HepG2 (cell line): ENCODE measurements at regions not wholly inside any gene's neighbourhood (a gene's known extent, or its start where the extent isn't known, plus 50 kb on each side); places are given as distances from the start of the nearest gene placed in this dataset.

ENCODE experiments used
- ATAC-seq: fragments of 200-7000 bp; cut with Tn5 transposase; 3 replicates; pipeline ENCODE4 v1.9.1; 2020; ENCODE audit warnings: mild to moderate bottlenecking, moderate library complexity
- BruUV-seq: library from RNA; stranded (reverse); fragments of 400-500 nt; replicated peaks from 2 replicates; lab custom pipeline; 2021; lab: Mats Ljungman, UMichigan
- CTCF ChIA-PET: fragments of 300-600 bp; formaldehyde crosslinking; extraction: SDS; loops from one replicate; lab custom pipeline; 2021; ENCODE audit warnings: low total read pairs, inconsistent platforms, low intra/inter-chr PET ratio; lab: Yijun Ruan, JAX
- POLR2A ChIA-PET: fragments of 350-600 bp; sonication (Branson Sonifier 250); formaldehyde crosslinking; loops from one replicate; lab custom pipeline; 2020; ENCODE audit warnings: antibody characterized with exemption, inconsistent platforms; lab: Yijun Ruan, JAX
- DNase-seq: peaks from one replicate; pipeline ENCODE4 v3.0.0-alpha.2; 2015; ENCODE audit warnings: low spot score
- FAIRE-seq: peaks from 3 replicates; lab custom pipeline; 2011; peaks lifted over from hg19 to GRCh38; lab: Jason Lieb, UNC
- H2AFZ ChIP-seq: one replicate; pipeline ENCODE4 v1.6.1; 2011; ENCODE audit warnings: low read length, inconsistent platforms
- H3K27ac ChIP-seq: fragments of 300-600 bp; 3 replicates; pipeline ENCODE4 v1.8.0; 2011; ENCODE audit warnings: mixed run types, mild to moderate bottlenecking, mixed read lengths, low read length, inconsistent platforms; ENCODE audit not compliant: insufficient read depth; ENCODE audit errors: extremely low read length
- H3K27me3 ChIP-seq, 2 experiments: fragments of 200-600 bp in 1 of 2; 2 replicates in 1 of 2; 3 replicates in 1 of 2; pipeline versions ENCODE4 v1.6.0 to v1.8.0; 2011; ENCODE audit warnings: low read length in 2 of 2, mild to moderate bottlenecking in 2 of 2, moderate library complexity in 2 of 2, inconsistent platforms in 1 of 2; ENCODE audit not compliant: insufficient read depth in 2 of 2, control insufficient read depth in 1 of 2
- H3K36me3 ChIP-seq, 2 experiments: fragments of 200-600 bp in 1 of 2; replicated peaks in 1 of 2; 2 replicates in 1 of 2; 3 replicates in 1 of 2; pipeline versions ENCODE4 v1.5.1 to v1.8.0; 2011; ENCODE audit warnings: low read length in 2 of 2, inconsistent platforms in 1 of 2; ENCODE audit not compliant: insufficient read depth in 2 of 2, control insufficient read depth in 1 of 2
- H3K4me1 ChIP-seq: 2 replicates; pipeline ENCODE4 v1.5.1; 2012; ENCODE audit warnings: low read length, inconsistent platforms; ENCODE audit not compliant: insufficient read depth
- H3K4me2 ChIP-seq: 2 replicates; pipeline ENCODE4 v1.6.0; 2011; ENCODE audit warnings: low read depth, low read length, inconsistent platforms
- H3K4me3 ChIP-seq, 3 experiments: fragments of 200-600 bp in 1 of 3; sonication (generic), shearing (Covaris generic) in 1 of 3; replicated peaks in 1 of 3; 2 replicates each; pipeline ENCODE4 v1.5.1; 2011 to 2016; ENCODE audit warnings: low read length in 3 of 3, inconsistent platforms in 2 of 3, low read depth in 2 of 3, mild to moderate bottlenecking in 2 of 3, control low read depth in 1 of 3, mixed read lengths in 1 of 3; ENCODE audit not compliant: insufficient read depth in 1 of 3
- H3K79me2 ChIP-seq: one replicate; pipeline ENCODE4 v1.6.1; 2011; ENCODE audit warnings: low read length, inconsistent platforms; ENCODE audit not compliant: insufficient read depth
- H3K9ac ChIP-seq: 2 replicates; pipeline ENCODE4 v1.6.0; 2011; ENCODE audit warnings: mild to moderate bottlenecking, low read depth, low read length, inconsistent platforms; ENCODE audit not compliant: insufficient read depth
- H3K9me3 ChIP-seq: 2 replicates; pipeline ENCODE4 v1.5.1; 2012; ENCODE audit warnings: mild to moderate bottlenecking, low read length
- H4K20me1 ChIP-seq: 2 replicates; pipeline ENCODE4 v1.6.0; 2011; ENCODE audit warnings: inconsistent platforms, mild to moderate bottlenecking, low read length, moderate library complexity; ENCODE audit not compliant: insufficient read depth
- FIP1L1 ChIP-seq: fragments of 200-400 bp; formaldehyde crosslinking; IDR thresholded peaks from 2 replicates; pipeline ENCODE4 v1.6.1; 2018; ENCODE audit warnings: low read depth, mild to moderate bottlenecking, low read length, moderate library complexity, borderline replicate concordance; ENCODE audit not compliant: insufficient read depth
- GFI1 ChIP-seq: sonication (generic); formaldehyde crosslinking; IDR thresholded peaks from 2 replicates; pipeline ENCODE4 v1.5.0; 2020; ENCODE audit warnings: missing genetic modification reagents, mild to moderate bottlenecking, borderline replicate concordance
- KLF9 ChIP-seq: IDR thresholded peaks from 2 replicates; pipeline ENCODE4 v1.6.1; 2016; ENCODE audit warnings: low read depth
- MAFF ChIP-seq: IDR thresholded peaks from 2 replicates; pipeline ENCODE4 v1.6.1; 2011; ENCODE audit warnings: low read depth, low read length, improper control_type of control experiment
- MTF2 ChIP-seq: sonication (generic); formaldehyde crosslinking; IDR thresholded peaks from 2 replicates; pipeline ENCODE4 v1.5.0; 2020; ENCODE audit warnings: missing genetic modification reagents, borderline replicate concordance
- MYNN ChIP-seq: sonication (generic); formaldehyde crosslinking; IDR thresholded peaks from 2 replicates; pipeline ENCODE4 v1.4.0; 2020; ENCODE audit warnings: mild to moderate bottlenecking, low read depth, missing genetic modification reagents
- NR2C2 ChIP-seq: sonication (generic); formaldehyde crosslinking; IDR thresholded peaks from 2 replicates; pipeline ENCODE4 v1.4.0; 2020; ENCODE audit warnings: missing genetic modification reagents, mild to moderate bottlenecking, moderate library complexity, borderline replicate concordance
- PLRG1 ChIP-seq: fragments of 450-650 bp; conservative IDR thresholded peaks from 2 replicates; pipeline ENCODE4 v1.6.1; 2016
- RBM22 ChIP-seq: fragments of 200-400 bp; formaldehyde crosslinking; optimal IDR thresholded peaks from 2 replicates; pipeline ENCODE3; 2017; ENCODE audit warnings: mild to moderate bottlenecking, low read length, moderate library complexity
- REXO4 ChIP-seq: sonication (generic); formaldehyde crosslinking; IDR thresholded peaks from 2 replicates; pipeline ENCODE4 v1.8.0; 2022; ENCODE audit warnings: missing genetic modification reagents, mild to moderate bottlenecking, borderline replicate concordance
- ZNF761 ChIP-seq: sonication (generic); formaldehyde crosslinking; conservative IDR thresholded peaks from 2 replicates; pipeline ENCODE4 v1.4.0; 2020; ENCODE audit warnings: mild to moderate bottlenecking, missing genetic modification reagents
- WGBS: methylation state at CpG from one replicate; pipeline ENCODE4 v1.1.6; 2017; ENCODE audit warnings: low lambda C conversion rate; 5-methylcytosine and 5-hydroxymethylcytosine counted together
- in situ Hi-C: cut with HindIII; loops from 2 replicates; pipeline ENCODE4 v1.10.0; 2017; ENCODE audit warnings: low pct_unique_long_range_greater_than_20kb; ENCODE audit not compliant: extremely low pct_ligation_motif_present
- intact Hi-C: fragments of 100-400 bp; cut with micrococcal nuclease; formaldehyde crosslinking; loops from one replicate; pipeline ENCODE4 v1.10.0; 2022; ENCODE audit not compliant: unreplicated experiment
- TF ChIP-seq, protein P1 (sequence below): sonication (generic); formaldehyde crosslinking; IDR thresholded peaks from 2 replicates; pipeline ENCODE4 v1.4.0; 2020; ENCODE audit warnings: missing genetic modification reagents
- TF ChIP-seq, protein P2 (sequence below): sonication (generic); formaldehyde crosslinking; IDR thresholded peaks from 2 replicates; pipeline ENCODE4 v1.8.1; 2022; ENCODE audit warnings: low read depth, mild to moderate bottlenecking, missing genetic modification reagents
- TF ChIP-seq, protein P3 (sequence below): sonication (generic); formaldehyde crosslinking; IDR thresholded peaks from 2 replicates; pipeline ENCODE4 v1.5.0; 2020; ENCODE audit warnings: mild to moderate bottlenecking, missing genetic modification reagents

DNA sequence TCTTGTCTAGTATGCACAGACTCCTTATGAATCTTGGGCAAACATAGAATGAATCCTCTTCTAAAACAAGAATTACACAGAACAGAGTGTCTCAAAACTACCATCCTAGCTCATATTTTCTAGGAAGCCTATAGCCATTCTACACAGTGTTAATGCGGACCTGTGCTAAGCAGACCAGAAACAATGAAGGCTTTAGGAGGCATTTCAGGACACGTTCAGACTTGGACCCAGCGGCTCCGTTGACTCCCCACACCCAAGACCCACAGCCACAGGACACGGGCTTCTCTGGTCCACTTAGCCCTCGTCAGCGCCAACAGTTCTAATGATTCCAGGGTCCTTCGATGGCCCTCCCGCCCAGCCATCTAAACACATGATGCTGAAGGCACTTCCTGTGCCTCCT lies 182.2 kb downstream of the BCL11A start:
- Histone ChIP-seq H3K4me3 (no peak overlapping the region), H3K36me3 (no peaks in the 10 kb centered on the region)
- TF ChIP-seq MTF2 (no peak), RBM22 (no peak), NR2C2 (CRISPR knock-in tag) (no peak), MAFF (no peak), PLRG1 (no peak), KLF9 (CRISPR knock-in tag) (no peak), MYNN (CRISPR knock-in tag) (no peak), GFI1 (no peak)
- TF ChIP-seq, protein P1, sequence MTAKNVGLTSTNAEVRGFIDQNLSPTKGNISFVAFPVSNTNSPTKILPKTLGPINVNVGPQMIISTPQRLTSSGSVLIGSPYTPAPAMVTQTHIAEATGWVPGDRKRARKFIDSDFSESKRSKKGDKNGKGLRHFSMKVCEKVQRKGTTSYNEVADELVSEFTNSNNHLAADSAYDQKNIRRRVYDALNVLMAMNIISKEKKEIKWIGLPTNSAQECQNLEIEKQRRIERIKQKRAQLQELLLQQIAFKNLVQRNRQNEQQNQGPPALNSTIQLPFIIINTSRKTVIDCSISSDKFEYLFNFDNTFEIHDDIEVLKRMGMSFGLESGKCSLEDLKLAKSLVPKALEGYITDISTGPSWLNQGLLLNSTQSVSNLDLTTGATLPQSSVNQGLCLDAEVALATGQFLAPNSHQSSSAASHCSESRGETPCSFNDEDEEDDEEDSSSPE (CRISPR knock-in tag) = no peak
- TF ChIP-seq, all 625 proteins: peak for 0
- FAIRE-seq (no peak), ATAC-seq (no peak), DNase-seq (no peak)
- Histone ChIP-seq H3K27me3 (no peaks in the 10 kb centered on the region; a peak in 1 of 5 replicates), H2AFZ (no peak overlapping the region), H3K4me1 (no peaks in the 10 kb centered on the region), H3K9me3 (no peaks in the 10 kb centered on the region), H3K9ac (no peak overlapping the region), H3K27ac (no peak overlapping the region), H3K4me2 (no peak overlapping the region), H3K79me2 (no peaks in the 10 kb centered on the region), H4K20me1 (no peaks in the 10 kb centered on the region)
- in situ Hi-C loops (no loop called here), intact Hi-C loops (no loop called here)
- 59% methylated on average over 9 of the region's 9 CpGs for WGBS
- POLR2A ChIA-PET = no interaction called here
- BruUV-seq = no TSS peak
- CTCF ChIA-PET = no interaction called here

DNA sequence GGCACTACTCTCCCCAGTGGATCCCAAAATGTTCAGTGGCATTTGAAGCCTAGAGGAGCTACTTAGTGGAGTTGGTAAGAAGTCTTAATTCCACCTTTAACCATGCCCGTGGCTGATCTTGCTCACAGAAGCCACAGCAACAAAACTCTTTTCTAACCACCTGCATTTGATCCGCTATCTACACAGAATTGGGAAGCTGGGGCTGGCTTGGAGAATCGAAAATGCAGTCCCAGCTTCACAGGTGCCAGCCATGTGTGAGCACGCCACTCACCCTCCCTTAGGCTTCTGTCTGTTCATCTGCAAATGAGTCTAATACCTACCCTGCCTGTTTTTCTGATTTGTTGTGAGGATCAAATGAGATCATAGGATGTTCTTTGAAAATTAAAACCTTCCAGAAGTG lies 182.6 kb downstream of the BCL11A start:
- H3K9me3 ChIP-seq = no peaks in the 10 kb centered on the region
- intact Hi-C loops = no loop called here
- H3K27me3 ChIP-seq = no peaks in the 10 kb centered on the region; a peak in 1 of 5 replicates
- H3K36me3 ChIP-seq = no peaks in the 10 kb centered on the region
- no peaks in the 10 kb centered on the region for H4K20me1 ChIP-seq
- no peak for ATAC-seq
- H3K4me2 ChIP-seq = no peak overlapping the region
- no peak overlapping the region for H3K9ac ChIP-seq
- H3K27ac ChIP-seq = no peak overlapping the region
- BruUV-seq = no TSS peak
- DNase-seq = no peak
- WGBS = 34% methylated on average over 4 of the region's 4 CpGs
- in situ Hi-C loops = no loop called here
- no peak overlapping the region for H2AFZ ChIP-seq
- ChIA-PET POLR2A (no interaction called here), CTCF (no interaction called here)
- H3K4me1 ChIP-seq = no peaks in the 10 kb centered on the region
- no peaks in the 10 kb centered on the region for H3K79me2 ChIP-seq
- no peak for FAIRE-seq
- no peak overlapping the region for H3K4me3 ChIP-seq
- TF ChIP-seq REXO4 (CRISPR knock-in tag) = no peak
- no peak for TF ChIP-seq FIP1L1
- TF ChIP-seq, protein P2, sequence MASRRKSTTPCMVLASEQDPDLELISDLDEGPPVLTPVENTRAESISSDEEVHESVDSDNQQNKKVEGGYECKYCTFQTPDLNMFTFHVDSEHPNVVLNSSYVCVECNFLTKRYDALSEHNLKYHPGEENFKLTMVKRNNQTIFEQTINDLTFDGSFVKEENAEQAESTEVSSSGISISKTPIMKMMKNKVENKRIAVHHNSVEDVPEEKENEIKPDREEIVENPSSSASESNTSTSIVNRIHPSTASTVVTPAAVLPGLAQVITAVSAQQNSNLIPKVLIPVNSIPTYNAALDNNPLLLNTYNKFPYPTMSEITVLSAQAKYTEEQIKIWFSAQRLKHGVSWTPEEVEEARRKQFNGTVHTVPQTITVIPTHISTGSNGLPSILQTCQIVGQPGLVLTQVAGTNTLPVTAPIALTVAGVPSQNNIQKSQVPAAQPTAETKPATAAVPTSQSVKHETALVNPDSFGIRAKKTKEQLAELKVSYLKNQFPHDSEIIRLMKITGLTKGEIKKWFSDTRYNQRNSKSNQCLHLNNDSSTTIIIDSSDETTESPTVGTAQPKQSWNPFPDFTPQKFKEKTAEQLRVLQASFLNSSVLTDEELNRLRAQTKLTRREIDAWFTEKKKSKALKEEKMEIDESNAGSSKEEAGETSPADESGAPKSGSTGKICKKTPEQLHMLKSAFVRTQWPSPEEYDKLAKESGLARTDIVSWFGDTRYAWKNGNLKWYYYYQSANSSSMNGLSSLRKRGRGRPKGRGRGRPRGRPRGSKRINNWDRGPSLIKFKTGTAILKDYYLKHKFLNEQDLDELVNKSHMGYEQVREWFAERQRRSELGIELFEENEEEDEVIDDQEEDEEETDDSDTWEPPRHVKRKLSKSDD = no peak
- no peak for TF ChIP-seq ZNF761 (CRISPR knock-in tag)
- TF ChIP-seq, protein P3, sequence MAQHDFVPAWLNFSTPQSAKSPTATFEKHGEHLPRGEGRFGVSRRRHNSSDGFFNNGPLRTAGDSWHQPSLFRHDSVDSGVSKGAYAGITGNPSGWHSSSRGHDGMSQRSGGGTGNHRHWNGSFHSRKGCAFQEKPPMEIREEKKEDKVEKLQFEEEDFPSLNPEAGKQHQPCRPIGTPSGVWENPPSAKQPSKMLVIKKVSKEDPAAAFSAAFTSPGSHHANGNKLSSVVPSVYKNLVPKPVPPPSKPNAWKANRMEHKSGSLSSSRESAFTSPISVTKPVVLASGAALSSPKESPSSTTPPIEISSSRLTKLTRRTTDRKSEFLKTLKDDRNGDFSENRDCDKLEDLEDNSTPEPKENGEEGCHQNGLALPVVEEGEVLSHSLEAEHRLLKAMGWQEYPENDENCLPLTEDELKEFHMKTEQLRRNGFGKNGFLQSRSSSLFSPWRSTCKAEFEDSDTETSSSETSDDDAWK = no peak
